ENCODE measurements at regions not wholly inside any gene's neighbourhood (a gene's known extent, or its start where the extent isn't known, plus 50 kb on each side); places are given as distances from the start of the nearest gene placed in this dataset.
"Not testable (repeated sequence)": the region's sequence is repeated elsewhere in the genome, so short reads cannot be mapped to it uniquely, and the experiment has no call there.

DNA sequence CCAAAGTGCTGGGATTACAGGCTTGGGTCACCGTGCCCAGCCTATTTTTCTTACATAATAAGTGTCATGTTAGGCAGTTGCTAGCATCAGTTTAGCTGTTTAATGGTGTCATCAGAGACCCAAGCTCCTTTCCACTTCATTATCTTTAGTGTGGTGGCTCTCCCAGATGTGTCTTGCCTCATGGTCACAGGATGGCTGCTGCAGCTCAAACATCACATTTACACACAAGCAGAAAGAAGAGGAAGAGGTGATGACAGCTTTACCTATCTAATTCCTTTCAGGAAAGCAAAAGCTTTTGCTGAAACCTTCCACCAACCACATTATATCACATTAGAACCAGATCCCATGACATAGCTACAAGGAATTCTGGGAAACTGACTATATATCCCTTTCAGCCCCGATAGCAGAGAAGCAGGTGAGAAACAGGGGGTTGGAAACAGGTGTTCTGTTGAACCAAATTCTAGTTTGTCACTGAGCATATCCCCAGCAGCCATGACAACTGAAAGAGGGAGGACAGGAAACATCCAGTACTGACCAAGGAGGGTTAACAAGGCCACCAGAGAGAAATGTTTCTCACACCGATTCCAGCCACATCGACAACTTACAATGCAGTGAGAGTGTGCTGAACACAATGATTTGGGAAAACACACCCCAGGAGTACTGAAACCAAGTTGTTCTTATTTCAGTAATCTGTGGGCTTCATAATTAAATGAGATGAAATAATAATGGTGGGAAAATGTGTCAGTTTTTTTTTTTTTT, 617.0 kb downstream of the UQCRFS1 start:
- no peak overlapping the region for H3K4me3 ChIP-seq (ENCODE audit: low read depth, low read length)
- no peak for TF ChIP-seq CTCF (conservative IDR thresholded peaks at IDR 0.05; ENCODE audit: low read depth, low read length)
- DNase-seq (ENCODE audit: low read depth) = no peak

GRCh38 chr19:28594737-28595136, 618.2 kb downstream of the UQCRFS1 start:
- DNase-seq (ENCODE audit: low read depth) = no peak
- no peak overlapping the region for H3K4me3 ChIP-seq (ENCODE audit: low read depth, low read length)

GRCh38 chr19:28589991-28590411, 623.0 kb downstream of the UQCRFS1 start:
- DNase-seq (ENCODE audit: low read depth) = not testable (repeated sequence)

More at GRCh38 chr19:28594737-28595136, 618.2 kb downstream of the UQCRFS1 start:
- no peak for TF ChIP-seq CTCF (conservative IDR thresholded peaks at IDR 0.05; ENCODE audit: low read depth, low read length)

DNA sequence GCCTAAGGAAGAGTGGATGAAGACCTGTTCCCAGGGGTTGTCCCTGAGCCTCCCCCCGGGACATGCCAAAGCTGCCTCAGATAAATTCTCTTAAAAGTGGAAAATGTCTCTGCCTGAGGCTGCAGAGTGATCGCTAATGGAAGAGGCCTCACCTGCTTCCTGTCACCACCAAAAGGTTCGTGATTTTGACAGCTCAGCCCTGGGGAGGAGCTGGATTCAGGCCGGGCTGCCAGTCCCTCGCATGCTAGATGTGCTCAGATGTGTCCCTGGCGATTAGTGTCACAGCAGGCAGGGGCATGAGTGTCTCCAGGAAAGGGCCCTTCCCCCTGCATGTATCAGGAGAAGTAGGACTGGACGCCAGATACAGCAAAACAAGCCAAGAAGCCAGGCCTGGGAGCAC, 626.5 kb downstream of the UQCRFS1 start:
- H3K4me3 ChIP-seq (ENCODE audit: low read depth, low read length) = no peak overlapping the region
- no peak for TF ChIP-seq CTCF (conservative IDR thresholded peaks at IDR 0.05; ENCODE audit: low read depth, low read length)

More at GRCh38 chr19:28589991-28590411, 623.0 kb downstream of the UQCRFS1 start:
- not testable (repeated sequence) for H3K4me3 ChIP-seq (ENCODE audit: low read depth, low read length)

GRCh38 chr19:28585796-28586195, 627.2 kb downstream of the UQCRFS1 start:
- TF ChIP-seq CTCF (conservative IDR thresholded peaks at IDR 0.05; ENCODE audit: low read depth, low read length) = no peak
- H3K4me3 ChIP-seq (ENCODE audit: low read depth, low read length) = no peak overlapping the region
- DNase-seq (ENCODE audit: low read depth) = no peak

More for the DNA sequence above, 626.5 kb downstream of the UQCRFS1 start:
- DNase-seq (ENCODE audit: low read depth) = no peak

- no peak overlapping the region for H3K4me3 ChIP-seq (ENCODE audit: low read depth, low read length)
- TF ChIP-seq CTCF (conservative IDR thresholded peaks at IDR 0.05; ENCODE audit: low read depth, low read length) = no peak
- DNase-seq (ENCODE audit: low read depth) = no peak
These were observed 629.2 kb downstream of the UQCRFS1 start for GRCh38 chr19:28583713-28584112.

- no peak for TF ChIP-seq CTCF (conservative IDR thresholded peaks at IDR 0.05; ENCODE audit: low read depth, low read length)
- no peak for DNase-seq (ENCODE audit: low read depth)
- no peak overlapping the region for H3K4me3 ChIP-seq (ENCODE audit: low read depth, low read length)
These were observed 629.7 kb downstream of the UQCRFS1 start for GRCh38 chr19:28583242-28583641.

Data from choroid plexus epithelial cell (primary cell).